Ovary (tissue), 7 donors: ENCODE measurements at regions not wholly inside any gene's neighbourhood (a gene's known extent, or its start where the extent isn't known, plus 50 kb on each side); places are given as distances from the start of the nearest gene placed in this dataset.

Source experiments
- DNase-seq, 5 donors: peaks; one replicate each; pipeline ENCODE4 v3.0.0-alpha.2; 2019 to 2020
- H3K27ac ChIP-seq, 2 donors: fragments of 200-600 bp; one replicate each; pipeline versions ENCODE4 v1.5.1 to v1.8.0; 2019 to 2022
- H3K27me3 ChIP-seq: fragments of 200-600 bp; one replicate; pipeline ENCODE4 v1.8.0; 2022
- H3K36me3 ChIP-seq: fragments of 200-600 bp; sonication (generic); one replicate; pipeline ENCODE4 v1.5.1; 2019
- H3K4me1 ChIP-seq: one replicate; pipeline ENCODE4 v1.8.1; 2013; ENCODE audit warnings: mild to moderate bottlenecking, moderate library complexity; ENCODE audit not compliant: insufficient read depth
- H3K4me3 ChIP-seq: fragments of 200-600 bp; sonication (generic); one replicate; pipeline ENCODE4 v1.5.1; 2017
- H3K9me3 ChIP-seq, 2 donors: fragments of 200-600 bp in 1 of 2; sonication (generic) in 1 of 2; one replicate each; pipeline versions ENCODE4 v1.5.1 to v1.8.1; 2013 to 2019; ENCODE audit warnings: mild to moderate bottlenecking in 1 of 2, moderate library complexity in 1 of 2
- CTCF ChIP-seq, 3 donors: fragments of 450-650 bp in 2 of 3; fragments of 200-600 bp in 1 of 3; IDR thresholded peaks; one replicate each; pipeline versions ENCODE4 v1.5.1 to v1.8.0; 2016 to 2022; ENCODE audit warnings: antibody characterized with exemption in 3 of 3, mild to moderate bottlenecking in 1 of 3
- EP300 ChIP-seq: sonication (generic); formaldehyde crosslinking; IDR thresholded peaks from one replicate; pipeline ENCODE4 v1.6.1; 2017; ENCODE audit warnings: antibody characterized with exemption
- POLR2A ChIP-seq: fragments of 450-650 bp; IDR thresholded peaks from one replicate; pipeline ENCODE4 v1.6.1; 2017; ENCODE audit warnings: antibody characterized with exemption, mild to moderate bottlenecking, moderate library complexity
- WGBS, 3 donors: extraction: QIAGEN DNeasy Blood & Tissue Kit in 1 of 3; methylation state at CpG; one replicate each; pipeline versions ENCODE4 v1.1.5 to v1.1.7; 2013 to 2017; 5-methylcytosine and 5-hydroxymethylcytosine counted together
- intact Hi-C, 4 donors: fragments of 100-400 bp; cut with DNase I; formaldehyde crosslinking; loops; one replicate each; pipeline versions ENCODE4 v1.11.0 to v1.15.1; 2022 to 2023
- donor health status: DM: no; HTN: no; CAD: no; lungs with moderate emphysema.
- donor health status: DM: no; HTN: no; CAD: no.
- donor health status: Bipolar disorder and iron deficiency.
- donor health status: DM: no; HTN: no; CAD: no.
- donor health status: DM: yes; HTN: yes; CAD: no.

- H3K4me1 ChIP-seq, result no peaks in the 10 kb centered on the region
- no peak for DNase-seq
- H3K36me3 ChIP-seq, result no peaks in the 10 kb centered on the region
- 62 to 82% (median 67%) methylated on average over 2 of the region's 2 CpGs for WGBS, 3 donors
- no peak for TF ChIP-seq CTCF (IDR thresholded peaks at IDR 0.05)
- TF ChIP-seq EP300, result no peak
- no peak for TF ChIP-seq POLR2A
- no peak overlapping the region for H3K27ac ChIP-seq
- no peak overlapping the region for H3K4me3 ChIP-seq
- H3K9me3 ChIP-seq, result no peaks in the 10 kb centered on the region
- H3K27me3 ChIP-seq, result no peaks in the 10 kb centered on the region
- intact Hi-C loops, result no loop called here
Measured at GRCh38 chr3:118126751-118127150, 907.9 kb downstream of the IGSF11 start.

DNA sequence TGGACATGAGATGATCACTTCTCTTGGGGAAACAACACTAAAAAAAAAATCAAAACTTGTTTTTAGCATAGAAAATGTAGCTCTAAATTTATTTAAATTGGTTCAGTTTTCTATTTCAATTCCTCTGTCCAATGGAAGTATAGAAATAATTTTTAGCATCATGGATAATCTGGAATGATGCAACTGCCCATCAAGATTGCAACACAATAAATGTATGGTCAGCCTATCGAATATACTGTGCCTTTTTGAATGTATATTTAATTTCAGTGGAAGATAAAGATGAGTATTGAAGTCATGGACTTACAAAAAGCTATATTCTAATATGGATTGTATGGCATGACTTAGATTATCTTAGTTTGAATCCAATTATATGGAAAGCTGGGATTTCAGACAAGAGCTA lies 906.7 kb downstream of the IGSF11 start:
- Histone ChIP-seq H3K27me3 (no peaks in the 10 kb centered on the region), H3K4me1 (no peaks in the 10 kb centered on the region), H3K9me3 (no peaks in the 10 kb centered on the region), H3K27ac (no peak overlapping the region), H3K36me3 (no peaks in the 10 kb centered on the region), H3K4me3 (no peak overlapping the region)
- intact Hi-C loops, result no loop called here
- DNase-seq, result no peak
- 79 to 89% (median 83%) methylated on average over 1 of the region's 1 CpG for WGBS, 3 donors
- no peak for TF ChIP-seq CTCF (IDR thresholded peaks at IDR 0.05)

DNA sequence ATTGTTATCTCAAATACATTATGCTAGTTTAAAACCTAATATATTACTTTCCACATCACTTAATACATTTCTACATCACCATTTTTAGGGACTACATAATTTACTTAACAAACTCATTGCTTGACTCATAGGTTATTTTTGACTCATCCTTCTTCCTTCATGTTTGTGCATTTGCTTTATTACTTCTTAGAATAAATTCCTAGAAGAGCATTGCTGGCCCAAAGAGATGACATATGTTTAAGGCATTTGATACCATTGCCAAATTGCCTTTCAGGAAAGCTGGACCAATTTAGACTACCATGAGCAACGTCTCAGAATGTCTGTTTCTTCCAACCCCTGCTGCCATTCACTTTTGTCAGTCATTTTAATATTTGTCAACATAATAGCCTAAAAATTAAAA lies 905.8 kb downstream of the IGSF11 start:
- WGBS, 3 donors, result 0 to 38% (median 35%) methylated on average over 1 of the region's 1 CpG
- H3K9me3 ChIP-seq, result no peaks in the 10 kb centered on the region
- no peaks in the 10 kb centered on the region for H3K27me3 ChIP-seq
- TF ChIP-seq CTCF (IDR thresholded peaks at IDR 0.05) (no peak), EP300 (no peak), POLR2A (no peak)
- H3K4me1 ChIP-seq, result no peaks in the 10 kb centered on the region
- no peak overlapping the region for H3K27ac ChIP-seq
- intact Hi-C loops, result no loop called here
- no peaks in the 10 kb centered on the region for H3K36me3 ChIP-seq
- no peak for DNase-seq
- no peak overlapping the region for H3K4me3 ChIP-seq

DNA sequence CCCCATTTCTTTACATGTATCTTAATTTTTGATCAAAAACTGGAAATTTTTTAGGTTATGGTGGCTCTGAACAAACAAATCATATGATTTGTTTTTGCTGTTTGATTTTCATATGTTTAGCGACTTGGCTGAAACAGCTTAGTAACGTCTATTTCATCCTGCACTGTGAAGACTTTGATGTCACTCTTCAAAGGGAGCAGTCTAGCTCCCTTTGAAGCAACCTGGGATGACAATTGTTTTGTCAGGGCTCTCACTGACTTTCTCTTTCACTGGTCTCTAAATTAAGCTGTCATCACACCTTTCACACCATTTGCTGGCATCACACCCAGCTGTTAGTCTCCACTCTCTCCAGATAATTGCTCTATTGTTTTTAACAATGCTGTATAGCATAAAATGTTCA lies 896.9 kb downstream of the IGSF11 start:
- intact Hi-C loops, result no loop called here
- no peak for TF ChIP-seq POLR2A
- TF ChIP-seq CTCF (IDR thresholded peaks at IDR 0.05), result no peak
- no peak for TF ChIP-seq EP300
- no peak overlapping the region for H3K4me3 ChIP-seq
- no peaks in the 10 kb centered on the region for H3K4me1 ChIP-seq
- DNase-seq, result no peak
- no peaks in the 10 kb centered on the region for H3K36me3 ChIP-seq
- H3K27me3 ChIP-seq, result no peaks in the 10 kb centered on the region
- WGBS, 3 donors, result 47 to 50% (median 48%) methylated on average over 2 of the region's 2 CpGs
- no peaks in the 10 kb centered on the region for H3K9me3 ChIP-seq
- no peak overlapping the region for H3K27ac ChIP-seq

DNA sequence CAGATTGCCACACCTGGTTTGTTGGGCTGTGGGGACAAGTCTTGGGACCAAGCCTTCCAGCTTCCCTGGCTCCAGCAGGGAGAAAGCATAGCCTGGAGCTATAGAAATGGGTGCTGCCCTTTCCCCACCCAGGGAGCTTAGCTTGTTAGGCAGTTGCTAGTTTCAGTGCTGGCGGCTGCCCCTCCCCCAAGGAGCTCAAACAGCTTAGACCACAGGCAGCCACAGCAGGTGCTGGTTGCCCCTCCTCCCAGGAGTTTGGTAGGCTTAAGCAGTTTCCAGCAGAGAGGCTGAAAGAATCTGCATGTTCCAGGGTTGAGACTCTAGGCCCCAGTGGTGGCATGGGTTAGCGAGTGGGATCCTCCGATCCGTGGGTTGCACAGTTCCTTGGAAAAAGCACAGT lies 889.7 kb downstream of the IGSF11 start:
- 90 to 95% (median 91%) methylated on average over 4 of the region's 4 CpGs for WGBS, 3 donors
- TF ChIP-seq EP300 (no peak), CTCF (IDR thresholded peaks at IDR 0.05) (no peak), POLR2A (no peak)
- no peaks in the 10 kb centered on the region for H3K27me3 ChIP-seq
- H3K9me3 ChIP-seq, result peaks cover 0 to 6% of the 10 kb centered on the region in 2 donors
- no peak overlapping the region for H3K4me3 ChIP-seq
- intact Hi-C loops, result no loop called here
- no peaks in the 10 kb centered on the region for H3K36me3 ChIP-seq
- H3K4me1 ChIP-seq, result no peaks in the 10 kb centered on the region
- DNase-seq, result no peak
- H3K27ac ChIP-seq, result no peak overlapping the region
